Body of pancreas (tissue), 4 donors: ENCODE measurements at regions not wholly inside any gene's neighbourhood (a gene's known extent, or its start where the extent isn't known, plus 50 kb on each side); places are given as distances from the start of the nearest gene placed in this dataset.
"Not testable (repeated sequence)": the region's sequence is repeated elsewhere in the genome, so short reads cannot be mapped to it uniquely, and the experiment has no call there.

Experiments
- ATAC-seq: fragments of 150-250 bp; one replicate; pipeline ENCODE4 v1.9.1; 2016
- DNase-seq, 4 donors: peaks; one replicate each; pipeline ENCODE4 v3.0.0-alpha.2; 2019
- H3K27ac ChIP-seq, 4 donors: fragments of 200-600 bp; sonication (generic); 1 replicate in 3 of 4; 2 replicates in 1 of 4; pipeline versions ENCODE4 v1.5.1 to v1.6.1; 2016 to 2019; ENCODE audit warnings: mild to moderate bottlenecking in 1 of 4, mixed read lengths in 1 of 4, moderate library complexity in 1 of 4
- H3K27me3 ChIP-seq, 2 donors: fragments of 200-600 bp; sonication (generic); one replicate each; pipeline ENCODE4 v1.6.0; 2016; ENCODE audit warnings: mild to moderate bottlenecking in 1 of 2
- H3K36me3 ChIP-seq, 2 donors: fragments of 200-600 bp; sonication (generic); replicated peaks in 1 of 2; 2 replicates each; pipeline ENCODE4 v1.5.1; 2016; ENCODE audit warnings: low read depth in 2 of 2; ENCODE audit not compliant: insufficient read depth in 1 of 2
- H3K4me1 ChIP-seq: fragments of 200-600 bp; sonication (generic); one replicate; pipeline ENCODE4 v1.6.0; 2016
- H3K4me3 ChIP-seq, 2 donors: fragments of 200-600 bp; sonication (generic); 1 replicate in 1 of 2; 2 replicates in 1 of 2; pipeline ENCODE4 v1.5.1; 2016 to 2019
- H3K9me3 ChIP-seq, 3 donors: fragments of 200-600 bp; sonication (generic); 1 replicate in 2 of 3; 2 replicates in 1 of 3; pipeline ENCODE4 v1.5.1; 2016
- WGBS, 2 donors: methylation state at CpG; one replicate each; pipeline ENCODE4 v1.1.5; 2017; 5-methylcytosine and 5-hydroxymethylcytosine counted together
- intact Hi-C: fragments of 100-400 bp; cut with DNase I; formaldehyde crosslinking; loops from one replicate; pipeline ENCODE4 v1.15.1; 2023

- WGBS, 2 donors = no CpG with 5 or more reads among the region's 5 CpGs
- H3K4me3 ChIP-seq, H3K4me1 ChIP-seq, intact Hi-C loops, H3K9me3 ChIP-seq, DNase-seq, H3K27ac ChIP-seq, H3K36me3 ChIP-seq, H3K27me3 ChIP-seq, ATAC-seq: not testable (repeated sequence)
Observed at GRCh38 chrY:18711785-18712184, 61.8 kb downstream of the HSFY2 start.

GRCh38 chrY:18713760-18714159 is 59.8 kb downstream of the HSFY2 start:
- not testable (repeated sequence) for ATAC-seq, H3K4me1 ChIP-seq, H3K27me3 ChIP-seq

GRCh38 chrY:18718714-18719113 is 54.8 kb downstream of the HSFY2 start:
- H3K4me1 ChIP-seq, H3K27me3 ChIP-seq, H3K36me3 ChIP-seq, H3K27ac ChIP-seq, H3K4me3 ChIP-seq, DNase-seq, ATAC-seq, intact Hi-C loops, H3K9me3 ChIP-seq: not testable (repeated sequence)
- no CpG with 5 or more reads among the region's 2 CpGs for WGBS, 2 donors

More at GRCh38 chrY:18713760-18714159, 59.8 kb downstream of the HSFY2 start:
- H3K27ac ChIP-seq, intact Hi-C loops, H3K9me3 ChIP-seq, DNase-seq, H3K4me3 ChIP-seq, H3K36me3 ChIP-seq: not testable (repeated sequence)
- no CpG with 5 or more reads among the region's 5 CpGs for WGBS, 2 donors

- H3K27me3 ChIP-seq, H3K4me1 ChIP-seq, DNase-seq, H3K4me3 ChIP-seq, H3K9me3 ChIP-seq, ATAC-seq, H3K36me3 ChIP-seq, H3K27ac ChIP-seq, intact Hi-C loops: not testable (repeated sequence)
- no CpG with 5 or more reads among the region's 5 CpGs for WGBS, 2 donors
Observed at GRCh38 chrY:18720395-18720794, 53.1 kb downstream of the HSFY2 start.
